NCI-H146 treated with DMSO at 0.1 percent for 48 hours (cell line): ENCODE measurements at regions not wholly inside any gene's neighbourhood (a gene's known extent, or its start where the extent isn't known, plus 50 kb on each side); places are given as distances from the start of the nearest gene placed in this dataset.

Experiments
- DNase-seq: peaks from one replicate; lab custom pipeline; 2025; ENCODE audit not compliant: unreplicated experiment; lab: John Stamatoyannopoulos, UW

DNA sequence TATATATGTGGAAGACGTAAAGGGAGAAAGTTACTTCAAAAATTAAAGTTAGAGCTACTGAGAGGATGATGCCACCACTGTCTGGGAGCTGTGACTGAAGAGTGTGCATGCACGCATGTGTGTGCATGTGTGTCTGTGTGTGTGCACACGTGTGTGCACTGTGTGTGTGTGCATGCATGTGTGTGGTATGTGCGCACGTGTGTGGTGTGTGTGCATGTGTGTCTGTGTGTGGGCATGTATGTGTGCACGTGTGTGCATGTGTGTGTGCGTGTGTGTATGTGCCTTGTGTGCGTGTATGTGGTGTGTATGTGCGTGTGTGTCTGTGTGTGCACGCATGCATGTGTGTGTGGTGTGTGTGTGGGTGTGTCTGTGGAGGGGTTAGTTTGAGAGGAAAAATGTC lies 473.4 kb downstream of the CMPK2 start:
- DNase-seq: no peak

DNA sequence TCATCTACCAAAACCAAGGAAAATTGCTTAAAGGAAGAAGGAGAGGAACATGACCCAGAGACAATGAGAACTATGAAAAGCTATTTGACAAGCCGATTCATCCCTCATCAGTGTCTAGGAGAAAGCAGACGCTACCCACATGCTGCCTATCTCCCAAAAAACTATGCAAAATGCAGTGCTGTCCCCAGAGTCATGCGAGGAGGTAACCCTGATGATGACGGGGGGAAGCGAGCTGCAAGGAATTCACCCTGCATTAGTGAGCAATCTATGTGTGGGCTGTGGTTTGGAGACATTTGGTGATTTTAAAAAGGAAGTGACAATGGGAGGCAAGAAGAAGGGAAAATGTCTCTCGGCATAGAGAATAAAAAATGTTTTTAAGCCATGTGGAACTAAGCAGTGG lies 472.7 kb downstream of the CMPK2 start:
- no peak for DNase-seq

DNA sequence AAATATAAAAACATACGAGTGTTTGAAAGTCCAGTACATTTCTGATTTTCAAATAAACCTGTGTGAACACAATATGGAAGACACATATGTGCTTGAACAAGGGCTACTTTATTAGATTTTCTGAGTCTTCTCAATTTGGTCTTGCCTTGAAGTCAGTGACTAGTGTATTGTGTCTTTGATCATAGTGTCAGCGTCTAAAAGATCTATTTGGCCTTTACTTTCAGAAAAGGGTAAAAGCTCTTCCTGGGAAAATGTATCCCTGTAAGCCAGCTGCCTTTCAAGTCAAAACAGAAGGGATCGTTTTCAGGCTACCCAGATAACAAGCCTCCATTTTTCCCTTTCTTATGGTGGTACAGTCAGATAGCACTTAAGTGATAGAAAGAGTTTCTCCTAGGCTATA lies 471.9 kb downstream of the CMPK2 start:
- DNase-seq: no peak

DNA sequence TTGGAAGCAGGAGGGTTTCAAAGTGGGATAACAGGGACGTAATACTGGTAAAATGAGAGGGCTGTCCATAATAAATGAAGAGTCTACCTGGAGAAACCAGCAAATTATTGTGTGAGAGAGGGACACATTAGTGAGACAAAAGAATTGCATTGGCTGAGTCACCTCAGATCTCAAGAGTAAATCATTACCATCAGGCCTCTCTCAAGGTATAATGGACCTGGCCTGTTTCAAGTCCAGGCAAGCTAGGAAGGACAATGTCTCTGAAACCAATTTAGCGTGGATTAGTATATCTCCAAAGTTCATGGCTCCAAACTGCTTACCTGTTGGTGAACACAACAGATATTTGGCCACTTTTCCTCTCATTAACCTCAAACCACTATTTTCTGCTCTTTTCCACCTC lies 471.4 kb downstream of the CMPK2 start:
- no peak for DNase-seq

DNA sequence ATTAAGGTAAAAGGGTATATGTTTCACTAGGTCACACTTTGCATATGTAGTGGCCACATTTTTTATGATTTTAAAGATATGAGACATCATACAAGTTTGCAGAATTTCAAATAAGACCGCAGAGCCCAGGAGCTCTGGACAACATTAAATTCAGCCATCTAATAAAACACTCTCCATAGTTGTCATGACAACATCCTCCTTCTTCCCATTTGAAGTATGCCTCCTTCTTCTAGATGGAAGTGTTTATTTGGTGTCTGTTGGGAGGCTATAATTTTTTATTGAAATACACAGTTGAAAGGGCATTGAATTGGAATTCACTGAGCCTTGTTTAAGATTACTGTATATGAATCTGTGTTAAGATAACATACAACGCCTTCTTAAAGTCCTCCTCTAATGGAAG lies 467.3 kb downstream of the CMPK2 start:
- no peak for DNase-seq

DNA sequence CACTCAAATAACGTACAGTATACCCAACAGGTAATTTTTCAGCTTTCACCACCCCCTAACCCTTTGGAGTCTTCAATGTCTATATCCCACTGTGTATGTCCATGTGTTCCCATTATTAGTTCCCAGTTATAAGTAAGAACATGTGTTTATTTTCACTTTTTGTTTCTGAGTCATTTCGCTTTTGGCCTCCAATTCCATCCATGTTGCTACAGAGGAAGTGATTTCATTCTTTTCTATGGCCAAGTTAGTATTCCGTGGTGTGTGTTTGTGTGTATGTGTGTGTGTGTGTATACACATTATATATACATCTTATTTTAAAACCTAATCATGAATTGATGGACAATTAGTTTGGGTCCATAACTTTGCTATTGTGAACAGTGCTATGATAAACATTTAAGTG lies 464.4 kb downstream of the CMPK2 start:
- no peak for DNase-seq

DNA sequence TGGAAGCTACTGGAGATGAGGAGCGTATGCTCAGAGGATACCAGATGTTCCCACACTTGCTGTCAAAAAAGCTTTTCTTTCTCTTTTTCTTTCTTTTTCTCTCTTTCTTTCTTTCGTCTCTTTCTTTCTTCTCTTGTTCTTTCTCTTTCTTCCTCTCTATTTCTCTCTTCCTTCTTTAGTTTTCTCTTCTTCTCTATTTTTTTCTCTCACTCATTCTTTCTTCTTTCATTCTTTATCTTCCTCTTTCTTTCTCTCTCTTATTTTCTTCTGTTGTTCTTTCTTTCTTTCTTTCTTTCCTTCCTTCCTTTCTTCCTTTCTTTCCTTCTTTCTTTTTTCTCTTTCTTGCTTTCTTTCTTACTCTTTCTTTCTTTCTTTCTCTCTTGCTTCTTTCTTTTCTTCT lies 457.6 kb downstream of the CMPK2 start:
- DNase-seq: no peak

DNA sequence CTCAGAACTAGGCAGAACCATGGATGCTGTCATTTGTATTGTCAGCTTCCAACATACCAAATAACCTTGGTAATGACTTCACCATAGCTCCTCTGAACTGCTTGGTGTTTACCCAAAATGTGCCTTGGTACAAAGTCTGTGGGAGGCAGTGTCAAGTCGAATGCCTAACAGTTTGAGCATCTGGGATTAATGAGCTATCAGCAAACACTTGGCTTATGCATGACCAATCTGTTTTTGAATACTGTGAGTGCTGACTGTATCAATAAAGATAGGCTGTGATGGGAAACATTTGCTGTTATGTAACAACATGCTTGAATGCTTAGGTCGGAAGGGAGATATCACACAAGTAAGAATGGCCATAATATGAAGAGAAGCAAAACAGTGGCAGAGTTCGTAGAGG lies 455.4 kb downstream of the CMPK2 start:
- no peak for DNase-seq

DNA sequence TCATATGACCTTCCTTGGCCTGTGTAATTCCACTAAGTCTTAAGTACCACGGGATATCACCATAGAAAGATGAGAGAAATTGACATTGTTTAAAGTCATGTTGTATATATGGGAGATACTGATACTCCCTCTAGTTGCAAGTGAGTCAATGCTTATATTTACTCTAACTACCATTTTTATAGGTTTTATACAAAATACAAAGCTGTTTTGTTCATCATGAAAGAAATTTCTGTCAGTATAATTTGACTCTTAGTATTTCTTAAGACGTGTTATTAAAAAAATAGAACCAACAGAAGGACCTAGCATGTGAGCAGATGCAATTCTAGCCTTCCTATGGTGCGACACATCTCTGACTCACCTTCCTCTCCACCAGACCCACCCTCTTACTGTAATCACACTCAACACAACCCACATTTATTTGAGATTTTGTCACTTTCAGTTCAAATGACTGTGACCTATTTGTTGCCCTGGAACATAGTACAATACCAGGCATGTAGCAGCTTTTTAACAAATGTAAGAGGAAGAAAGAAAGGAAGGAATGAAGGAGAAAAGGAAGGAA lies 453.1 kb downstream of the CMPK2 start:
- no peak for DNase-seq

DNA sequence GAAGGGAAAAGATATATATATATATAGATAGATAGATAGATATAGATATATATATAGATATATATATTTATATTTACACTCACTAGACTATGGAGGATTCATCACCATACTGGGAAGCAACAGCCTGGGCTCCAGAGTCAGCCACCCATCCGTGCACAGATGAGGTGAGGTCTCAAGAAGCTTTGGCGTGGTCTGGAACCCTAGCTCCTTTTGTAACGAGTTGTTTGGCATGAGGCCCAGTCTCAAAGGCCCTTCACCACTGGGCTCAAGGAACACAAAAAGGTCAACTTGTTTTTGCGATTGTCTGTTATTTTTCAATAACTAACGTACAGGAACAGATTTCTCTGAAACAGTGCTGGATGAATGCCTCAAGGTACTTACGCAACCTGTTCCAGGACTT lies 448.7 kb downstream of the CMPK2 start:
- DNase-seq: no peak

DNA sequence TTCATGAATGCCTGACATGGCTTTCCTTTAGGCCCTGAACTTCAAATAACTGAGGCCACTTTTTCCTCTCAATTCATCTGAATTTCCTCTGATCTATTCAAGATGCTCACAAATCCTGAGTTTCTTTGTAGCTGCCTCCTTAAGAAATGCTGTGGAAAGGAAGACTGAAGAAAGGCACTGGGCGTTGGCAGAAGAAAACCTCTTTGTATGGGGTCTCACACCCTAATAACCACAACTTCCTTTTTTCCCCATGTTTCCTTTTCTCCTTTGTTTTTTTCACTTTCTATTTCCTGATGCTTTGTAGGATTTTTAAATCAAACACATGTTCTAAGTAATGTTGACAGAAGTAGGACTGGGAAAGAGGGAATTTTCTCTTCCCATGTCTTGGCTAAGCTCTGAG lies 447.4 kb downstream of the CMPK2 start:
- no peak for DNase-seq

DNA sequence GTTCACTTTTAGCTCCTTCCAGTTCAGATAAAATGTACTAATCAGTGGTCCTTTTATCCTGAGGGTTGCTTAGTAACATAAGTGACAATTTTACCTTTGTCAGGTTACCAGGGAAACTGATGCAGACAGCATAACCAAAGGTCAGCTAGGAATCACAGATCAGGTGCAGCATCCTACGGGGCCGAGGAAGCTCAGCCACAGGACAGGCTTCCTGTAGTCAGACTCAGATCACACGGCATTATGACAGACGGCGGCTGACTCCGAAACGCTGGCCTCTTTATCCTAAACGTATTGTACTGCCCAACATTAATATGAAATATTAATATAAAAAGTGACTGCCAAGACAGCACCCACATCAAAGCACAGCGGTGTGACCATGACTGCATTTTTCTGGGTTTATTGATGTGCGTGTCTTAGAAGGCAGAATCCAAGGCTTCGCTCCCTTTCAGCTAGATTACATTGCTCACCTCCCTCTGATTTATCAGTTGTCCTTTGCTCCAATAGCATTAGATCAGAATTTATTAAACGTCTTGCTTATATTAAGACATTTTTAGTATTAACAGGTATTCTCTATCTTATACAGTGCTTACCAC lies 444.5 kb downstream of the CMPK2 start:
- DNase-seq: no peak

DNA sequence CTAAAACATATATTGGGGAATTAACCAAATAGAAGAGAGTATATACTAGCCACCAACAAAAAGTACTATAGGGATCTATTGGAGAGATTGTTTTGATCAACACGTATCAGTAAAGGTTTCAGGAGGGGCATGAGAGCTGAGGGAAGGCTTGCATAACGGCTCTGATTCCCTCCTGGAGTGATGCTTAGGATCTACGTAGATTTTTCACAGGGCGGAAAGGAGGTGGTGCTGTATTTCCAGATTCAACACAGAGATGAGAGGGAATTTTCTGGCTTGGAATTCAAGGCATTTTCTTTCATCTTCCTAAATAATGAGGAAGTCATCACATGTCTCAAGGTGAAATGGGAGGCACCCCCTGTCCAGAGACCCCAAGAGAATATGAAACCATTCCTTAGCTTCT lies 443.8 kb downstream of the CMPK2 start:
- no peak for DNase-seq

DNA sequence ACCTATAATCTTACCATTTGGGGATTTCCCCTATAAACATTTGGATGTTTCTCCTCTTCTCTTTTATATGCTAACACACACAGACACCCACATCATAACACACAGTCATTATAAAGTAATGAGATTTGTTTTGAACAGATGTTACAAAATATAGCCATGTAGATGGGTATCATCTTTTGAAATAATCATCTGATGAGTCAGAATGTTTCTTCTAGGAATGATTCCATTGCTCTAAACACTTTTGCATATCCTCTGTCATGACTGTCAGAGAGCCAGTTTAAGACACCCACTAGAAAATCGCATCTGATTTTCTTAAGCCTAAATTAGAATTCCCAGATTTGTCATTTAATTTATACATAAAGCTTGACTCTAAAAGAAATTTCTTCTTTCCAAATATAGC lies 442.6 kb downstream of the CMPK2 start:
- DNase-seq: no peak

DNA sequence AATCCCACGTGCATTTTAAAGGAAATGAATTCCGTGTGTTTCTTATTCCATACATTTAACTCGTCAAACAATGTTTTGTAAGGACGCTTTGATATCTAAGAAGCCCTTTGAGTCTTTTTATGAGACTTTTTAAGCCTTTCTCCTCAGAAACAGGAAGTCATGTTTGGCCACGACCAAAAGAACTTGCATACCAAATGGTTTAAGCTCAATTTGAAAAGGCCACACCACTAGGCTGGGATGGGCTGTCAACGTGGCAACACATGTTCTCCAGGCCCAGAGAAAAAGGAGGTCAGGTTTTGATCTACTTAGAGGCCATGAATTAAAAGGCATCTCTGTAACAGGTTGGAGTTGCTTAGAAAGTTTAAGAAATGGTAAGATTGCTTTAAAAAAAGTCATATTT lies 441.8 kb downstream of the CMPK2 start:
- no peak for DNase-seq

DNA sequence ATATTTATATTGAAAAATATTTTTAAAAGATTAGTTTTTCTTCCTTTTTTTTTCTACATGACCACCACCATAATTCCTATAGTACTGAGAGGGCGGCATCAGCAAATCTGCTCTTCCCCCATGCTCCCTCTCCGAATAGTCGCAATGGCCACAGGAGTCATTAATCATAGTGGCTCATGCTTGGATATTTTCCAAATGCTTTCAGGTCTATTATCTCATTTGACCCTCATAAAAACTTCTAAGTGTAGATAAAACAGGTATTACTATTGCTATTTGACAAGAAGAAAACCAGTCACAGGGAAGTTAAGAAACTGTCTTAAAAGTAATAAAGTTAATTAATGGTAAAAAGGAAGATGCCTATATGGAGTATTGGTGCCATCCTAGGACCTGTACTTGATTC lies 440.7 kb downstream of the CMPK2 start:
- DNase-seq: no peak

DNA sequence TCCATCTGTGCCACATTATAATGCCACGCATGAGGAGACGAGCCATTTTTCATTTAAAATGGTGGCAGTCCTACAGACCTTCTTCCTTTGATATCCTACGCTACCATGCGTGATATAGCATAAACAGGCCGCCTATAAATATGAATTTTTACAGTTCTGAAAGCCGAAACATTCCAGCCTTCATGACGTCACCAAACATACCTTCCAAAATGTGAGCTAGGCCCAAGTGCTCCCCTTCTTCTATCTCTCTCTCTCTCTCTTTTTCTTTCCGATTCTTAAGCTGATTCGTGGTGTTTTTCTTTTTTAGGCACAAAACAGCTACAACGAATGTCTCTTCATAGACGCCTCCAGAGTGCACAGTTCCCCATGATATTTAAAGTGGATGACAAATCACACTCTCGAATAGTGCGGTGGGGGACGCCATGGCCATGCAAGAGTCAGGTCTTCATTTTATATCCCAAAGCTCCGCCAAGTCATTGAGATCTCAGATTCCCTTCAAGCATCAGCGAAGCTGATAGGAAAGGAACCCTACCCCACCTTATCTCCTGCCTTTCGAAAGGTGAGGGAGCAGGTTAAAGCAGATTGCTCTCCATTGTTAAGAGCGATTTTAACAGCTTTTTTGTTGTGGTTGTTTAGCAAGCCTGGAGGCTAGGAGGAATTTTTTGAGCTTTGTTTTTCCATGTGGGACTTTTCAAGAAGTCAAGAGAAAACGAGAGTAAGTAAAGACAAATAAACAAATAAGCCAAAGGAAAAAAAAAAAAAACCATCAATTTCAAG lies 436.3 kb downstream of the CMPK2 start:
- no peak for DNase-seq

DNA sequence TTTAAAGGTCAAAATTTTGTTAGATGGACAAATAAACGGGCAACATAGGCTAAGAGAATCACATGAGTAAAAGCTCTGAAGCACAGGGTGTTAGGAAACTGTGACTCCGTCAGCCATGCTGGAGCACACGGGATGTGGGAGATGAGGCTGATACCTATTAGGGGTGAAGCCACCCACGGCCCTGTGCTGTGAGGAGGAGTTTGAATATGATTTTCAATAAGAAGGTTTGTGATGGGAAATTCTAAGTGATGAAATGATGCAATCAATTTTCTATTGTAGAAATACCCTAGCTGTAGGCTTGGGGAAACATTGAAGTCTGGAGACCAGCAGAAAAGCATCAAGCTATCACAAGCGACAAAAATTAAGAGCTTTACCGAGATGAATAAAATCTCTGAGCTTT lies 431.3 kb downstream of the CMPK2 start:
- DNase-seq: no peak

DNA sequence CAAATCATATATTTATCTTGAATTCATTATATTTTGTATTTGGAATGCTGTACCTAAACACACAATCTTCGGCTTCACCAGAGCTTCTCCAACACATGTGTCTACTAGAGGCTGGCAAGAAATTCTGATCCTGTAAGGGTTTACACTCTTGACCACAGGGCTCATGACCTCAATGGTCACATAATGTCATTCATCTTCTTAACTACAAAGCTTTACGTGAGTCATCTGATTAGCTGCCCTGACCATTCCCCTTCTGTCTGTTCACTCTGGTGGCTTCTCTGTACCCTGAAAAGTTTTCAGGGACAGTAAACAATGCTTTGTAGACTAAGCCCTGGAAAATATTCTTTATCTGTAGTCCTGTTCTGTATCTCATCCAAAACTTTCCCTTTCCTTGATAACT lies 423.9 kb downstream of the CMPK2 start:
- DNase-seq: no peak

DNA sequence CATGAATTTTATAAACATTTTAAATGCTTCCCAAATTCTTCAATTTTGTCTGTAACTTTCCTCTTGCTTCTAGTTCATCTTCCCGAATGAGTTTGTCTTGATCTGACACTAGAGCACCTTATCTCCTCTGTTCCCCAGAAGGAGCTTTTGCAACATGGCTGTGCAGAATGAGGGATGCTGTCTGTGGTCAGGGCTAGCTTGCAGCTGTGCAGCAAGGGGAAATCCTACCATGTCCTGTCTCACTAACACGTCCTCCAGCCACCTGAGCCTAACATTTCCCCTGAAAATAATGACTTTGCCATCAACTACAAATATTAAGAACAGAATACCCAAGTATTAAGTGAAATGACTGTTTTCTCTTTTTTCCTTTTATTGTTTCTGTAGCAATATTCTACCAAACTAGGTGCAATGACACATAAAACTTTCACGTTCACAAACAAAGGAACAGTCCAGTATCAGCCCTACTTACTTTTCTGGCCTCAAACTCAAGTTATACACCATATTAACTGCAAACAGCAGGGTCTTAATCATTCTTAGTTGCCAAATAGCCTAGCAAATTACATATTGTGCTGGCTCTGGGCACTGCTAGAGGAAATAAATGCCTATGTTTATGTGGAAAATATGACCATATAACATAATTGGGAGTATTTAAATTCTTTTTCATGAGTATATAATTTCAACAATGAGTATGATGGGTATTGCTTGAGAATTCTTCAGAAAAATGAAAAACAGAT lies 423.3 kb downstream of the CMPK2 start:
- no peak for DNase-seq

DNA sequence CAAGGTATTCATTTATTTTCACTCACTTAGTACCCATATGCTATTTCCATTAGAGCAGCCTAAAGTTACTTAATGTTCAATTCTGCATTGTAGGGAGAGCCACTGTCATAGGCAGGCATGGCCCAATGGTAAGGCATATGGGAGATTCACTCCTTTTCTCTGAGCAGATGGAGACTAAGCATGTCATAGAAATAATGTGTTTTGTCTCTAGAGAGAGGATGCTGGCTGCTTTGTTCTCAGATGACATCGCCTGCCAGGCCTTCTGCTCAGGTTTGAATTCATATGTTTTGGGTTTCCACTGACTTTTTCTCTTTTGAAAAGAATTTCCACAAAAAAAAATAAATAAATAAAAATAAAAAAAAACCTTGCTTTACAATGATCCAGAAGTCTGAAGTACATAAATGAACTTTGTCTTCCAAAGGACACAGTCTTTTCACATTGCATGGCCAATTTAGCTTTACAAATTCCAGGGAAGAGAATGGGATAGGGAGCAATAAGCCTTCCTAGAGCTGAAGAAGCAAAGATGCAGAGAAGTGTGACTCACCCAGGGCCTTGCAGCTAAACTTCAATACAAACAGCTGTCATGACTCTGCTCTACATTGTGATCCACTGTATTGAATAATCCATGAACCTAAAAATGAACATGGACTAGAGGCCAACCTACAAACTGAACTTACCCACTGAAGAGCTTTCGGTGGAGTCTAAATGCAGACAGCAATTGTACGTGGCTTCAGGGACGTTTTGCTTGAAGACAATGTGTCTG lies 422.5 kb downstream of the CMPK2 start:
- no peak for DNase-seq
